Hindlimb muscle (tissue), 1 donor: ENCODE measurements at regions not wholly inside any gene's neighbourhood (a gene's known extent, or its start where the extent isn't known, plus 50 kb on each side); places are given as distances from the start of the nearest gene placed in this dataset.

ENCODE experiments used
- DNase-seq: peaks from one replicate; pipeline ENCODE4 v3.0.0-alpha.2; 2013

GRCh38 chr18:29313312-29313711 lies 1136.4 kb upstream of the CDH2 start:
- no peak for DNase-seq

- DNase-seq: no peak
Measured at GRCh38 chr18:29311580-29311979, 1134.7 kb upstream of the CDH2 start.

GRCh38 chr18:29309366-29309765 lies 1132.4 kb upstream of the CDH2 start:
- DNase-seq: no peak

- DNase-seq: no peak
Measured at GRCh38 chr18:29307982-29308381, 1131.1 kb upstream of the CDH2 start.

GRCh38 chr18:29307231-29307630 lies 1130.3 kb upstream of the CDH2 start:
- DNase-seq: no peak

DNA sequence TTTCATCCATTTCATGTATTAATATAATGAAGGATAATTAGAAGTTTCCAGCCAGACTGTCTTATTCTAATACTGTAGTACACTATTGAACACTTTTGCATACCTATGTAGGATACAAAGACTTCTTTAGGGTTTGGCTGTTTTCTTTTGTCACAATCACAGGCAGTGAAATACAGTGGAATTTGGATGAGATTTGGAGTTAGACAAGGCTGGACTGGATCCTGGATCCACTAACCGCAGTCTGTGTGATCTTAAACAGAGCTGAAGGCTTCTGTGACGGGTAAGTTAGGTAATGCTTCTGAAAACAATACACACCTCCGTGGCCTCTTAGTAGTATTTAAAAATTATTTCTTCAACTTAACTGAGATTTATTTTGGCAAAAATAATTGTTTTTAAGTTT lies 1128.6 kb upstream of the CDH2 start:
- no peak for DNase-seq

DNA sequence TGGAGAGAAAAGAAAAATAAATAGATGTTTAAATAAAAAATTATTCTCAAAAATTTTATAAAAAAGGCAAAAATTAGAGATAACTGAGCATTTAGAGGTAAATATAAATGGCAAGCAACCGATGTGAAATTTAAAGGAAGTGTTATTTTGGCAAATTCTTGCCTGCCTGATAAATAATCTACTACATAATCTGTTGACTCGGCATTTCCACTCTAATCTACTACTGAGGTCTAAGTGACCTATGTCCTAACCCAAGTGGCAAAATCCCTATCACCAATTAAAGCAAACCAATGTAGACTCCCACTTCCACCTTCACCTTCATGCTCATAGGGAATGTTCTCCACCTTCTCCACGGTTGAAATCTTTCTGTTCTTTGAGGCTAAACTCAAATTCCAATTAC lies 1124.1 kb upstream of the CDH2 start:
- DNase-seq: no peak

- DNase-seq: no peak
Measured at GRCh38 chr18:29285471-29285870, 1108.5 kb upstream of the CDH2 start.

DNA sequence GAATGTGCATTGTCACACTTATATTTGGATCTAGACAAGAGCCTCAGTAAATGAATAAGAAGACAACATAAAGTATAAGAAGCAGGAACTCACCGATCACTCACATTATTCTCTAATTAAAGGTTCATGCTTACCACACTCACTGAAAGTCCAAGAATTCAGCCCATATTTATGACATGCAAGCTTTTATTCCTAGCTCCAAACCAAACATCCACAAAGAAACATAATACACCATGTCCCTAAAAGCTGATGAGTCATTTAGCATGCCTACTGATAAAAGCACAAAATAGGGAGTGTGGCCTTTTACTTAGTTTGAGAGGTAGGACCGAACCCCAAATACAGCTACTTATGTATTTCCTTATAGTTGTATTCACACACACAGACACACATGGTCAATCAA lies 1094.6 kb upstream of the CDH2 start:
- no peak for DNase-seq

- peak; percentile 5 for DNase-seq
Measured at GRCh38 chr18:29259838-29260237, 1082.9 kb upstream of the CDH2 start.

GRCh38 chr18:29254123-29254522 lies 1077.2 kb upstream of the CDH2 start:
- DNase-seq: no peak

- no peak for DNase-seq
Measured at GRCh38 chr18:29251681-29252080, 1074.8 kb upstream of the CDH2 start.

GRCh38 chr18:29250843-29251242 lies 1073.9 kb upstream of the CDH2 start:
- no peak for DNase-seq

GRCh38 chr18:29250259-29250658 lies 1073.3 kb upstream of the CDH2 start:
- no peak for DNase-seq

DNA sequence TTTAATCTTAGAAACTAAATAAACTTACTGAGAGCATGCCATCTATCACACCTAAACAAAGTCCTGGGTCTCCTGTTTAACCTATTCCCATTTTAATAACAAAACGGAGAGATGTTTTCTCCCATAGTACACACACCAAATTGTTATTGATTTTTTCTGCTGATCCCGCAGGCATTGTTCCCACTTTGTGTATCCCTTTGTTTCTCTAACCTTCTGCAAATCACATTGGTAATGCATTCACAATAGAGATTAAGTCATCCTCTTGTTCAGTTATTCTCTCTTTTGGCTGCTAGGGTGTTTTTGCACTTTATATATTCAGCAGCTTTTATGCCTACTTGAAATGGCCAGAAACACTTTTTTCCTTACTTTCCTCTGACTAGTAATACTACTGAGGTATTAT lies 1071.9 kb upstream of the CDH2 start:
- DNase-seq: no peak

GRCh38 chr18:29241199-29241598 lies 1064.3 kb upstream of the CDH2 start:
- DNase-seq: no peak

- DNase-seq: no peak
Measured at GRCh38 chr18:29234751-29235150, 1057.8 kb upstream of the CDH2 start.

DNA sequence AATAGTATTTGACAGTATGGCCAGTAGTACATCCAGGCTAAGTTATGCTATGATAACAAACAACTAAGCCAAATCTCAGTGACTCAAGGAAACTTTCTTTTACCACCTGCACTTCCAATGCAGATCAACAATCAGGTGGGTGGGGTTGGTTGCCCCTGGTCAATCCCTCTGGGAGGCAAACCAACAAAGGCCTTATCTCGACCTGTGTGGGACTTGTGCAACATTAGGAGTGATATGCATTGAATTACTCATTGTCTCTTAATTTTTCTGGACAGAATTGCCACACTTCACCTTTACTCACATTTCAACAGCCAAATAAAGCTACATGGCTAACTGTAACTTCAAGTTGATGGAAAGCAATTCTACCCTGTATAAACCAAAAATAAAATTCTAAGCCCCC lies 1049.3 kb upstream of the CDH2 start:
- no peak for DNase-seq

- DNase-seq: no peak
Measured at GRCh38 chr18:29225351-29225750, 1048.4 kb upstream of the CDH2 start.

- no peak for DNase-seq
Measured at GRCh38 chr18:29218091-29218490, 1041.2 kb upstream of the CDH2 start.

DNA sequence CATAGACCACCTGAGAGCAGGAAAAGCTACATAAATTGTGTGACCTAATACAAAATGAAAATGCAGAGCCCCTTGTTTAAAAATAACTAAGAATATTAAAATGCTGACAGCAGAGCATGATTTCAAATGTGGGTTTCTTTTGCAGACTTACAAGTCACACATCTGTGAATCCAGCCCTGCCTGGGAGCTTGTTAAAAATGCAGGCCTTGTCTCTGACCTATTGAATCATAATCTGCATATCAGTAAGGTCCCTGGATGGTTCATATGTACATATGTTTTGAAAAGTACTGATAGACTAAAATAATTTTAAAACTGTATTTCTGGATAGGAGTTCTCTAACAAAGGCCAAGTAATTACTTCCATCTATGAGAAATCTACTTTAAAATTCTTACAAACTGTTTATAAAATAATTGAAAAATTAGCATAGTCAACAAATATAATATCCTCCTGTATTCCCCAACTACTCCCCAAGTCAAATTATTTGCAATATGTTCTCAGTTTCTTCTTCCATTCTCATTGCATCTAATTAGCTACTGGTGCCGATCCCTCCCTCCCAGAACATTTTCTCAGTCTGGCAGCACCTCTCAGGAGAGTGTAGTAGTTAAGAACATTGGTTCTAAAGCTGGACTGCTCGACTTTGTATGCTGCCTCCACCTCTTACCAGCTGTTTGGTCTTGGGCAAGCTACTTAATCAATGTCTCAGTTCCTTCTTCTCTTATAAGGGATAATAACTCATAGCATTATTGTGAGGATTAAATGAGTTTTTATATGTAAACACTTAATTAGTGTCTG lies 1040.4 kb upstream of the CDH2 start:
- DNase-seq: no peak

DNA sequence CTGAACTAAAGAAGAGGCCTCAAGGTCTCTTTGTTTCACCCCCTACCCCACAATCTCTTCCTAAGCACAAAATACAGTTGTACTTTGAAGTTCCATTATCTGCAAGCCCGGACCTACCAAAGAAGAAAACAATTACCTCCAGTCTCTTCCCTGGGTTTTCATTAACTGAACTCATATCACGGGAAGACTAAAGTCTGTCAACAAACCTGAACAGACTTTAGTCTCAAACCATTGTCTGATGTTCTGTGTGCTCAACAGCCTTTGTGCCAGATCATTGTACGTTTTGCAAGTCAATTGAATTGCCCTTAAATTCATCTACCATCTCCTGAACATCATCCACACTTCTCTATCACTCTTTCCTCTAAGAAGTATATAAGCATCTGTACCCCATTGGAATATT lies 1021.9 kb upstream of the CDH2 start:
- DNase-seq: no peak

- DNase-seq: no peak
Measured at GRCh38 chr18:29196307-29196706, 1019.4 kb upstream of the CDH2 start.

DNA sequence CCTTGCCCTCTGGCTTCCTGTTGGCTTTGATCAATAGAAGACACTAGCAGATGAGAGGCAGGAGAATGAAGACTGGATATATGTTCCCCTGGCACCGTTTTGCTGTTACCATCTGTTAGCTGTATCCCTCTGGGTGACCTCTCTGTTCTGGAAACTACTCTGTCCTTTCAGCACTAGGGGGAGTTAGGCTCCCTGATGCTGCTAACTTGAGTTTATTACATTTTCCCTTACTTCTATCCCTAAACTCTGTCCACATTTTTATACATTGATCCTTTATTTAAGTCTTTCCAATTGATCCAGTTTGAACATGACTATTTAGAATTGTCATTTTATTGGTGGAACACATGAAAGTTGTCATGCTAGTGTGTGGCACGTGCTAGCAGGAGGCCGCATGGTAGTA lies 1014.3 kb upstream of the CDH2 start:
- no peak for DNase-seq

DNA sequence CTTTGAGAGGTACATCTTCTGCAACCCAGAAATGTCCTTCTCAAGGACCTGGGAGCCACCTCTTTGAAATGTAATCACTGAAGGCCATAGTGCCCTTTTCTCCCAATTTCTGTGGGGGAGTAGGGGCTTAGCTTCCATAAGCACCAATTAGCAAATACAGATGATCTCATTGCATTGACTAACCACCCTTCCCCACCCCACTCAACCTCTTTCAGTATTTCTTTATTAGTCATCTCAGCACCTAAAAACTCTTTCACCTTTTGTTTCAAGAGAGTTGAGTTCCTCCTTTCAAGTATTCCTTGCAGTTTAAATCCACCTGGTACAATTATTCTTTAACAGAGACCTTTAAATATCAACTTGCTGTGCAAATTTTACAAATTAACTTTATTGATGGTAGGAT lies 1011.8 kb upstream of the CDH2 start:
- no peak for DNase-seq
